D721Med (cell line): ENCODE measurements at regions not wholly inside any gene's neighbourhood (a gene's known extent, or its start where the extent isn't known, plus 50 kb on each side); places are given as distances from the start of the nearest gene placed in this dataset.

Experiments used
- DNase-seq: peaks from one replicate; pipeline ENCODE4 v3.0.0; 2011; ENCODE audit warnings: low spot score; ENCODE audit not compliant: insufficient read length
- FAIRE-seq: peaks from 2 replicates; lab custom pipeline; 2011; peaks lifted over from hg19 to GRCh38; lab: Jason Lieb, UNC
- CTCF ChIP-seq: IDR thresholded peaks from 2 replicates; pipeline ENCODE4 v1.5.1; 2012; ENCODE audit warnings: mild to moderate bottlenecking, control low read depth; ENCODE audit not compliant: insufficient read depth; ENCODE audit errors: missing control alignments

DNA sequence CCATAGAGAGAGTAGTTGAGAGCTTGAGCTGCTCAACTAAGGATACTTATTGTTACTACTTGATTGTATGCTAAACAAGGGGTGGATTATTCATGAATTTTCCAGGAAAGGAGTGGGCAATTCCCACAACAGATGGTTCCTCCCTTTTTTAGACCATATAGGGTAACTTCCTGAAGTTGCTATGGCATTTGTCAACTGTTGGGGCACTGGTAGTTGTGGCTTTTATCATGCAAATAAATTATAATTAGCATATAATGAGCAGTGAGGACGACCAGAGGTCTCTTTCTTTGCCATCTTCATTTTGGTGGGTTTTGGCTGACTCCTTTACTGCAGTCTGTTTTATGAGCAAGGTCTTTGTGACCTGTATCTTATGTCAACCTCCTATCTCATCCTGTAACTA is 1403.5 kb upstream of the PABPC4L start:
- FAIRE-seq: no peak
- no peak for TF ChIP-seq CTCF
- DNase-seq: no peak

DNA sequence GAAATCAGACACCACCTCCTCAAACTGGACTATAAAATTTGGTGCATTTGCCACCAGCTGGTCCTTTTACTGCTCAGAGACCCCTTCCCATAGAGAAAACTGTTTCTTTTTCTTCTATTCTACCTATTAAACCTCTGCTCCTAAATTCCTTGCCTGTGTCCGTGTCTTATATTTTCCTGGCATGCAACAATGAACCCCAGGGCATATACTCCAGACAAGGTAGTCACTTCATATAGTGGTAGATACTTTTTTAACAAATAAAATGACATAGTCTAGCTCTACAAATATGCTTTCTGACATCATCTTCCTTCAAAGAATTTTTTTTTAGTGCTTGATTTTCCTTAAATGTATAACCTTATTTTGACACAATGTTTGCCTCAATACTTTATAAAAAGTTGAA is 1402.9 kb upstream of the PABPC4L start:
- no peak for DNase-seq
- FAIRE-seq: no peak
- TF ChIP-seq CTCF: no peak

GRCh38 chr4:135601351-135601750 is 1399.8 kb upstream of the PABPC4L start:
- DNase-seq (no peak), FAIRE-seq (no peak)
- no peak for TF ChIP-seq CTCF

DNA sequence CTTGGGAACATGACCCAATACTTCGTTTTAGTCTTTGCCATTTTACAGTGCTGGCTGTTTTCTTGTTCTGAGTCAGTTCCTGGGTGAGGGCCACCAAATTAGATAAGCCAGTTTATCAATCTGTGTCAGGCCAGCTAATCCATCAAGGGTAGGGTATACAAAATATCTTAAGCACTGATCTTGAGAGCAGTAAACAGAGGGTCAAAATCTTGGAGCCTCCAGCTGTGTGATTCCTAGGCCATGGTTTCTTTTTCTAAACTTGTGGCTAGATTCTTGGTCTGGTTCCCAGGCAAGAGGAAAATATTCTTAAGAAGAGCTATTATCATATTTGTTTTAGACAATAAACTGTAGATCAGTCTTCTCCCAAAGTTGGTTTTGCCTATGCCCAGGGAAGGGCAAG is 1396.6 kb upstream of the PABPC4L start:
- TF ChIP-seq CTCF: no peak

GRCh38 chr4:135594521-135594920 is 1392.9 kb upstream of the PABPC4L start:
- TF ChIP-seq CTCF: no peak
- FAIRE-seq (no peak), DNase-seq (no peak)

More for the DNA sequence above, 1396.6 kb upstream of the PABPC4L start:
- FAIRE-seq (no peak), DNase-seq (no peak)

- no peak for TF ChIP-seq CTCF
- FAIRE-seq (no peak), DNase-seq (no peak)
Measured at GRCh38 chr4:135575041-135575440, 1373.5 kb upstream of the PABPC4L start.

- no peak for DNase-seq
- FAIRE-seq: no peak
- TF ChIP-seq CTCF: no peak
Measured at GRCh38 chr4:135573251-135573650, 1371.7 kb upstream of the PABPC4L start.
